Vagina (tissue), 2 donors: ENCODE measurements at regions not wholly inside any gene's neighbourhood (a gene's known extent, or its start where the extent isn't known, plus 50 kb on each side); places are given as distances from the start of the nearest gene placed in this dataset.

Source experiments
- DNase-seq, 2 donors: peaks; one replicate each; pipeline ENCODE4 v3.0.0-alpha.2; 2017; ENCODE audit errors: extremely low spot score in 2 of 2
- H3K27ac ChIP-seq: fragments of 200-600 bp; sonication (generic); one replicate; pipeline ENCODE4 v1.5.1; 2019
- H3K27me3 ChIP-seq: fragments of 200-600 bp; sonication (generic); one replicate; pipeline ENCODE4 v1.5.1; 2019
- H3K36me3 ChIP-seq, 2 donors: fragments of 200-600 bp; sonication (generic); one replicate each; pipeline ENCODE4 v1.5.1; 2017 to 2019
- H3K4me1 ChIP-seq: fragments of 200-600 bp; sonication (generic); one replicate; pipeline ENCODE4 v1.5.1; 2019
- H3K4me3 ChIP-seq, 2 donors: fragments of 200-600 bp; sonication (generic); 1 replicate in 1 of 2; 2 replicates in 1 of 2; pipeline ENCODE4 v1.5.1; 2016 to 2019
- H3K9me3 ChIP-seq: fragments of 200-600 bp; sonication (generic); one replicate; pipeline ENCODE4 v1.5.1; 2019
- CTCF ChIP-seq, 3 experiments: fragments of 450-650 bp in 2 of 3; fragments of 200-600 bp in 1 of 3; sonication (generic) in 1 of 3; IDR thresholded peaks; one replicate each; pipeline ENCODE4 v1.5.1; 2017 to 2019; ENCODE audit warnings: antibody characterized with exemption in 3 of 3, mild to moderate bottlenecking in 2 of 3, moderate library complexity in 2 of 3
- POLR2A ChIP-seq, 2 donors: fragments of 450-650 bp; IDR thresholded peaks; one replicate each; pipeline ENCODE4 v1.6.1; 2017; ENCODE audit warnings: antibody characterized with exemption in 2 of 2, mild to moderate bottlenecking in 2 of 2, moderate library complexity in 2 of 2
- POLR2AphosphoS5 ChIP-seq, 2 donors: sonication (generic); formaldehyde crosslinking; IDR thresholded peaks; one replicate each; pipeline ENCODE4 v1.9.0; 2017; ENCODE audit warnings: antibody characterized with exemption in 2 of 2, mild to moderate bottlenecking in 2 of 2, low read depth in 1 of 2; ENCODE audit not compliant: insufficient read depth in 1 of 2
- intact Hi-C: fragments of 100-400 bp; cut with DNase I; formaldehyde crosslinking; loops from one replicate; pipeline ENCODE4 v1.15.1; 2023

- Histone ChIP-seq H3K9me3 (no peaks in the 10 kb centered on the region), H3K4me3 (no peak overlapping the region), H3K27me3 (no peaks in the 10 kb centered on the region), H3K27ac (no peak overlapping the region), H3K4me1 (no peaks in the 10 kb centered on the region), H3K36me3 (no peaks in the 10 kb centered on the region)
- intact Hi-C loops: no loop called here
- no peak for TF ChIP-seq POLR2A (IDR thresholded peaks at IDR 0.05)
- no peak for TF ChIP-seq POLR2AphosphoS5 (IDR thresholded peaks at IDR 0.05; ENCODE audit: insufficient read depth in 1 of 2, low read depth in 1 of 2)
- no peak for TF ChIP-seq CTCF (IDR thresholded peaks at IDR 0.05)
- DNase-seq: no peak
Measured at GRCh38 chr4:175281894-175282293, 363.7 kb downstream of the ADAM29 start.

GRCh38 chr4:175282407-175282806 is 364.2 kb downstream of the ADAM29 start:
- Histone ChIP-seq H3K4me1 (no peaks in the 10 kb centered on the region), H3K36me3 (no peaks in the 10 kb centered on the region), H3K27ac (no peak overlapping the region), H3K4me3 (no peak overlapping the region), H3K9me3 (no peaks in the 10 kb centered on the region), H3K27me3 (no peaks in the 10 kb centered on the region)
- no peak for DNase-seq
- intact Hi-C loops: no loop called here
- TF ChIP-seq POLR2AphosphoS5 (IDR thresholded peaks at IDR 0.05; ENCODE audit: insufficient read depth in 1 of 2, low read depth in 1 of 2) (no peak), POLR2A (IDR thresholded peaks at IDR 0.05) (no peak), CTCF (IDR thresholded peaks at IDR 0.05) (no peak)

GRCh38 chr4:175290401-175290800 is 372.2 kb downstream of the ADAM29 start:
- H3K4me3 ChIP-seq: no peak overlapping the region
- no peak for DNase-seq
- no peaks in the 10 kb centered on the region for H3K27me3 ChIP-seq
- no peak overlapping the region for H3K27ac ChIP-seq
- intact Hi-C loops: no loop called here
- no peaks in the 10 kb centered on the region for H3K4me1 ChIP-seq
- no peaks in the 10 kb centered on the region for H3K36me3 ChIP-seq
- H3K9me3 ChIP-seq: no peaks in the 10 kb centered on the region
- no peak for TF ChIP-seq POLR2AphosphoS5 (IDR thresholded peaks at IDR 0.05; ENCODE audit: insufficient read depth in 1 of 2, low read depth in 1 of 2)
- TF ChIP-seq CTCF (IDR thresholded peaks at IDR 0.05): no peak
- no peak for TF ChIP-seq POLR2A (IDR thresholded peaks at IDR 0.05)

GRCh38 chr4:175297965-175298565 is 379.9 kb downstream of the ADAM29 start:
- Histone ChIP-seq H3K27me3 (no peaks in the 10 kb centered on the region), H3K36me3 (no peaks in the 10 kb centered on the region), H3K4me3 (no peak overlapping the region), H3K27ac (no peak overlapping the region), H3K4me1 (no peaks in the 10 kb centered on the region), H3K9me3 (no peaks in the 10 kb centered on the region)
- intact Hi-C loops: no loop called here
- no peak for TF ChIP-seq CTCF (IDR thresholded peaks at IDR 0.05)
- TF ChIP-seq POLR2A (IDR thresholded peaks at IDR 0.05): no peak
- no peak for TF ChIP-seq POLR2AphosphoS5 (IDR thresholded peaks at IDR 0.05; ENCODE audit: insufficient read depth in 1 of 2, low read depth in 1 of 2)
- no peak for DNase-seq

- DNase-seq: no peak
- Histone ChIP-seq H3K36me3 (no peaks in the 10 kb centered on the region), H3K9me3 (no peaks in the 10 kb centered on the region), H3K4me3 (no peak overlapping the region), H3K27me3 (no peaks in the 10 kb centered on the region), H3K4me1 (no peaks in the 10 kb centered on the region), H3K27ac (no peak overlapping the region)
- no peak for TF ChIP-seq CTCF (IDR thresholded peaks at IDR 0.05)
- intact Hi-C loops: no loop called here
Measured at GRCh38 chr4:175306436-175306835, 388.3 kb downstream of the ADAM29 start.
